ENCODE measurements at regions not wholly inside any gene's neighbourhood (a gene's known extent, or its start where the extent isn't known, plus 50 kb on each side); places are given as distances from the start of the nearest gene placed in this dataset.
"Not testable (repeated sequence)": the region's sequence is repeated elsewhere in the genome, so short reads cannot be mapped to it uniquely, and the experiment has no call there.

DNA sequence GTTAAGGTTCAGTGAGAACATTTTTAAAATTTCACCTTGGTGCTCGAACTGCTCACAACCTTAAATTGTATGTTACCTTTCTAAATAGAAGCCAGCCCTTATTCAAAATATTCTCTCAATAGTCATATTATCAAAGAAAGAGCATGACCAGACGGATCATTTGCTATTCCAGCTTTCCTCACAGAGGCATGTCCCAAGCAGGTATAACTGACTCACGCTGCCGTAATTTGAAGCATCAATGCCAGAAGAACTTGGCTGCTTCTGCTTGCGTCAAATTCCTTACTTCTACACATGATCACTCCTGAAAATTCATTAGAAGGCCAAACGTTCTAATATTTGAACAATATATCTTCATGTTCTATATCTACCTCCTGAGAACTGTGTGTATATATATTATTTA lies 69.5 kb upstream of the VGLL4 start:
- Mint-ChIP-seq H3K36me3 (ENCODE audit: low read depth, unreplicated experiment) (peaks cover 11% of the 10 kb centered on the region), H3K27me3 (ENCODE audit: unreplicated experiment) (peaks cover 3% of the 10 kb centered on the region), H3K4me1 (ENCODE audit: unreplicated experiment) (peaks cover 3% of the 10 kb centered on the region), H3K27ac (ENCODE audit: unreplicated experiment) (no peak overlapping the region), H3K4me3 (ENCODE audit: unreplicated experiment) (no peak overlapping the region), H3K9me3 (ENCODE audit: unreplicated experiment) (no peaks in the 10 kb centered on the region)
- DNase-seq (ENCODE audit: low spot score): no peak
- TF ChIP-seq CTCF (IDR thresholded peaks at IDR 0.05; ENCODE audit: unreplicated experiment): no peak

GRCh38 chr3:11712646-11713045 lies 68.9 kb upstream of the VGLL4 start:
- H3K36me3 Mint-ChIP-seq (ENCODE audit: low read depth, unreplicated experiment): peaks cover 13% of the 10 kb centered on the region
- no peaks in the 10 kb centered on the region for H3K4me1 Mint-ChIP-seq (ENCODE audit: unreplicated experiment)
- H3K27ac Mint-ChIP-seq (ENCODE audit: unreplicated experiment): no peak overlapping the region
- no peak for DNase-seq (ENCODE audit: low spot score)
- no peak for TF ChIP-seq CTCF (IDR thresholded peaks at IDR 0.05; ENCODE audit: unreplicated experiment)
- H3K27me3 Mint-ChIP-seq (ENCODE audit: unreplicated experiment): peaks cover 2% of the 10 kb centered on the region
- no peaks in the 10 kb centered on the region for H3K9me3 Mint-ChIP-seq (ENCODE audit: unreplicated experiment)
- H3K4me3 Mint-ChIP-seq (ENCODE audit: unreplicated experiment): no peak overlapping the region

DNA sequence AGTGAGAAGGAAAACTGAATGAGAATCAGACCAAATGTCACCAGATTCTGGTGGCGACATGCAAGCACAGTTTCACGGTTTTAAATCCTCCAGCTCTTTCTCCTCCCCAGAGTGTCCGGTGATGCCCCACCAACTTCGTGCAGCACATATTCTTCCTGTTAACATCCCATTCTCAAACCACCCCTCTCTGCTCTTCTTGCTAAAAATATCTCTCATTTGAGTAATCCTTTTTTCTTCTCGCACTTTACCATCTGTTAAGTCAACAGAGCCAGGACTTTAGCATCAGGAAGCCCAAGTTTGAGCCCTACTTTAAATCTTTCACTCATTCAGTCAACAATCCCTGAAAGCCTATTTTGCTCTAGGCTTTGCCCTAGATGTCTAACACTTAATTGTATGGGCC lies 68.2 kb upstream of the VGLL4 start:
- H3K27me3 Mint-ChIP-seq (ENCODE audit: unreplicated experiment): peaks cover 2% of the 10 kb centered on the region
- H3K9me3 Mint-ChIP-seq (ENCODE audit: unreplicated experiment): no peaks in the 10 kb centered on the region
- peaks cover 13% of the 10 kb centered on the region for H3K36me3 Mint-ChIP-seq (ENCODE audit: low read depth, unreplicated experiment)
- no peak overlapping the region for H3K4me3 Mint-ChIP-seq (ENCODE audit: unreplicated experiment)
- no peak overlapping the region for H3K27ac Mint-ChIP-seq (ENCODE audit: unreplicated experiment)
- no peaks in the 10 kb centered on the region for H3K4me1 Mint-ChIP-seq (ENCODE audit: unreplicated experiment)
- DNase-seq (ENCODE audit: low spot score): no peak
- TF ChIP-seq CTCF (IDR thresholded peaks at IDR 0.05; ENCODE audit: unreplicated experiment): no peak

DNA sequence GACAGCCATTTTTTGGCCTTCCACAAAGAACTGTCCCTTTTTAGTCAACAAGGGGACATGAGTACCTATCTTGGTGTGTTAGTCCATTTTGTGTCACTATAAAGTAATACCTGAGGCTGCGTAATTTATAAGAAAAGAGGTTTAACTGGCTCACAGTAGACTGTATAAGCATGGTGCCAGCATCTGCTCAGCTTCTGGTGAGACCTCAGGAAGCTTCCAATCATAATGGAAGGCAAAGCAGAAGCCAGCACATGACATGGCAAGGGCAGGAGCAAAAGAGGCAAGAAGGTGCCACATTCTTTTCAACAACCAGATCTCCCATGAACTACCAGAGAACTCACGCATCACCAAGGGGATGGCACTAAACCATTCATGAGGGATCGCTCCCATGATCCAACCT lies 66.1 kb upstream of the VGLL4 start:
- Mint-ChIP-seq H3K9me3 (ENCODE audit: unreplicated experiment) (no peaks in the 10 kb centered on the region), H3K27me3 (ENCODE audit: unreplicated experiment) (no peaks in the 10 kb centered on the region)
- DNase-seq (ENCODE audit: low spot score): no peak

DNA sequence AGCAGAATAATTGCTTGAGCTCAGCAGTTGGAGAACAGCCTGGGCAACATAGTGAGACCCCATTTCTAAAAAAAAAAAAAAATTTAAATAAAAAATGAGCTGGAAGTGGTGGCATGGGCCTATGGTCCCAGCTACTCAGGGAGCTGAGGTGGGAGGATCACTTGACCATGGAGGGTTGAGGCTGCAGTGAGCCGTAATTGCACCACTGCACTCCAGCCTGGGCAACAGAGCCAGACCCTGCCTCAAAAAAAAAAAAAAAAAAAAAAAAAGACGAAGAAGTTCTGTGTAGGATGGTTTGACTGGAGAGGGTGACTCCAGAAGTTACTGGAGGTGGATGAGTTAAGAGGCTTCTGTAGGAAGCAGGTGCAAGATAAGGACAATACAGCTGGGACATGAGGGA lies 63.4 kb upstream of the VGLL4 start:
- H3K4me1 Mint-ChIP-seq (ENCODE audit: unreplicated experiment); H3K27me3 Mint-ChIP-seq (ENCODE audit: unreplicated experiment); DNase-seq (ENCODE audit: low spot score); H3K4me3 Mint-ChIP-seq (ENCODE audit: unreplicated experiment); H3K9me3 Mint-ChIP-seq (ENCODE audit: unreplicated experiment); H3K27ac Mint-ChIP-seq (ENCODE audit: unreplicated experiment): not testable (repeated sequence)
- peaks cover 13% of the 10 kb centered on the region for H3K36me3 Mint-ChIP-seq (ENCODE audit: low read depth, unreplicated experiment)

More for the DNA sequence above, 66.1 kb upstream of the VGLL4 start:
- TF ChIP-seq CTCF (IDR thresholded peaks at IDR 0.05; ENCODE audit: unreplicated experiment): no peak
- H3K36me3 Mint-ChIP-seq (ENCODE audit: low read depth, unreplicated experiment): peaks cover 13% of the 10 kb centered on the region
- no peaks in the 10 kb centered on the region for H3K4me1 Mint-ChIP-seq (ENCODE audit: unreplicated experiment)
- no peak overlapping the region for H3K27ac Mint-ChIP-seq (ENCODE audit: unreplicated experiment)
- no peak overlapping the region for H3K4me3 Mint-ChIP-seq (ENCODE audit: unreplicated experiment)

DNA sequence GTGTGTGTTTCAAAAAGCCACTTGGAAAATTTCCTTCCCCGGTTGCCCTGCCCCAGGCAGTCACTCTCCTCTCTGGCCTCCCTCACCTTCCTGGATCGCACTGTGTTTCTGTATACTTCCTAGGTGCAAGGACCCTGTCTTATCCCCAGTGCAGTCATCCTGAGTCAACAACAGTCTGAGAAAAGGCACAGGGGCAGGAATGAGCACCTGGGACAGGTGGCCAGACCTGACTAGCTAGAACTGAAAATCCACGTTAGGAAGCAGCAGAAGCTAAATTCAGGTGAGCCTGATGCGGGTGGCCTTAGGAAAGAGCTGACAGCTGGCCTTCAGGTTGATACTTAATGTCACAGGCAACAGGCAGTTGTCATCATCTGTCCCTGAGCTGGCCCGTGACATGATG lies 62.9 kb upstream of the VGLL4 start:
- no peak overlapping the region for H3K27ac Mint-ChIP-seq (ENCODE audit: unreplicated experiment)
- no peaks in the 10 kb centered on the region for H3K27me3 Mint-ChIP-seq (ENCODE audit: unreplicated experiment)
- DNase-seq (ENCODE audit: low spot score): no peak
- H3K9me3 Mint-ChIP-seq (ENCODE audit: unreplicated experiment): no peaks in the 10 kb centered on the region
- peaks cover 13% of the 10 kb centered on the region for H3K36me3 Mint-ChIP-seq (ENCODE audit: low read depth, unreplicated experiment)
- H3K4me3 Mint-ChIP-seq (ENCODE audit: unreplicated experiment): no peak overlapping the region
- no peak for TF ChIP-seq CTCF (IDR thresholded peaks at IDR 0.05; ENCODE audit: unreplicated experiment)
- no peaks in the 10 kb centered on the region for H3K4me1 Mint-ChIP-seq (ENCODE audit: unreplicated experiment)

Measured in endothelial cell (in vitro differentiated cells).